Common myeloid progenitor, CD34-positive (primary cell): ENCODE measurements at regions not wholly inside any gene's neighbourhood (a gene's known extent, or its start where the extent isn't known, plus 50 kb on each side); places are given as distances from the start of the nearest gene placed in this dataset.

Source experiments
- CTCF ChIA-PET: fragments of 350-600 bp; sonication (Branson Sonifier 250); formaldehyde crosslinking; loops from one replicate; lab custom pipeline; 2021; ENCODE audit warnings: antibody characterized with exemption; lab: Charles Lee
- POLR2A ChIA-PET: fragments of 350-600 bp; sonication (Branson Sonifier 250); formaldehyde crosslinking; loops from one replicate; lab custom pipeline; 2021; ENCODE audit warnings: antibody characterized with exemption; lab: Charles Lee
- DNase-seq, 3 donors: peaks; one replicate each; pipeline versions ENCODE4 v3.0.0 to v3.0.0-alpha.2; 2013
- H3K27ac ChIP-seq, 2 experiments: 1 replicate in 1 of 2; 2 replicates in 1 of 2; pipeline ENCODE4 v1.7.0; 2013; ENCODE audit warnings: inconsistent platforms in 2 of 2, low read length in 2 of 2, mild to moderate bottlenecking in 2 of 2, low read depth in 1 of 2, moderate library complexity in 1 of 2; ENCODE audit not compliant: severe bottlenecking in 2 of 2, insufficient read depth in 1 of 2, poor library complexity in 1 of 2
- H3K27me3 ChIP-seq, 5 experiments: replicated peaks in 2 of 5; 1 replicate in 3 of 5; 2 replicates in 2 of 5; pipeline versions ENCODE4 v1.6.1 to v1.7.0; 2013; ENCODE audit warnings: low read length in 4 of 5, mild to moderate bottlenecking in 2 of 5, moderate library complexity in 2 of 5, inconsistent platforms in 1 of 5; ENCODE audit not compliant: insufficient read depth in 5 of 5, control insufficient read depth in 4 of 5
- H3K36me3 ChIP-seq, 4 experiments: 1 replicate in 2 of 4; 2 replicates in 2 of 4; pipeline versions ENCODE4 v1.6.1 to v1.7.0; 2013; ENCODE audit warnings: low read length in 3 of 4, control low read depth in 1 of 4, mild to moderate bottlenecking in 1 of 4; ENCODE audit not compliant: control insufficient read depth in 4 of 4, insufficient read depth in 4 of 4
- H3K4me1 ChIP-seq, 4 experiments: 1 replicate in 3 of 4; 2 replicates in 1 of 4; pipeline versions ENCODE4 v1.6.1 to v1.7.1; 2013; ENCODE audit warnings: low read length in 3 of 4, mild to moderate bottlenecking in 3 of 4, control low read depth in 1 of 4, inconsistent platforms in 1 of 4, moderate library complexity in 1 of 4; ENCODE audit not compliant: control insufficient read depth in 4 of 4, insufficient read depth in 4 of 4; ENCODE audit errors: control extremely low read depth in 1 of 4
- H3K4me3 ChIP-seq, 7 experiments: 1 replicate in 4 of 7; 2 replicates in 3 of 7; pipeline versions ENCODE4 v1.5.1 to v1.7.0; 2013; ENCODE audit warnings: mild to moderate bottlenecking in 7 of 7, low read length in 6 of 7, moderate library complexity in 6 of 7, inconsistent platforms in 2 of 7, low read depth in 2 of 7, control low read depth in 1 of 7; ENCODE audit not compliant: insufficient read depth in 4 of 7, control insufficient read depth in 1 of 7; ENCODE audit errors: extremely low read depth in 1 of 7
- H3K9me3 ChIP-seq, 5 experiments: 1 replicate in 4 of 5; 2 replicates in 1 of 5; pipeline versions ENCODE4 v1.6.1 to v1.7.1; 2013; ENCODE audit warnings: low read length in 4 of 5, mild to moderate bottlenecking in 2 of 5, inconsistent platforms in 1 of 5, low read depth in 1 of 5, moderate library complexity in 1 of 5; ENCODE audit not compliant: control insufficient read depth in 4 of 5, insufficient read depth in 2 of 5; ENCODE audit errors: control extremely low read depth in 1 of 5
- WGBS: methylation state at CpG from one replicate; pipeline ENCODE4 v1.1.5; 2013; ENCODE audit not compliant: insufficient coverage; 5-methylcytosine and 5-hydroxymethylcytosine counted together

GRCh38 chr1:244356376-244356775 lies 95.3 kb downstream of the ADSS2 start:
- no CpG with 5 or more reads among the region's 1 CpG for WGBS
- POLR2A ChIA-PET = no interaction called here
- CTCF ChIA-PET = no interaction called here
- no peaks in the 10 kb centered on the region for H3K27me3 ChIP-seq
- no peak overlapping the region for H3K27ac ChIP-seq
- H3K36me3 ChIP-seq = no peaks in the 10 kb centered on the region
- DNase-seq = peak in 1 of 3 donors; percentile 48
- H3K4me3 ChIP-seq = no peak overlapping the region
- peaks cover 0 to 20% (median 10%) of the 10 kb centered on the region in 4 experiments for H3K4me1 ChIP-seq
- H3K9me3 ChIP-seq = peaks cover 0 to 2% (median 0%) of the 10 kb centered on the region in 5 experiments
